Ectodermal cell (in vitro differentiated cells): ENCODE measurements at regions not wholly inside any gene's neighbourhood (a gene's known extent, or its start where the extent isn't known, plus 50 kb on each side); places are given as distances from the start of the nearest gene placed in this dataset.

ENCODE experiments used
- H3K27ac ChIP-seq: 2 replicates; pipeline ENCODE4 v1.7.0; 2013; ENCODE audit warnings: mild to moderate bottlenecking, low read depth, low read length; ENCODE audit not compliant: insufficient read depth, poor library complexity, severe bottlenecking
- H3K27me3 ChIP-seq: 2 replicates; pipeline ENCODE4 v1.7.0; 2013; ENCODE audit warnings: mild to moderate bottlenecking, low read length; ENCODE audit not compliant: insufficient read depth, control insufficient read depth, poor library complexity, severe bottlenecking
- H3K36me3 ChIP-seq: one replicate; pipeline ENCODE4 v1.7.0; 2013; ENCODE audit warnings: low read length; ENCODE audit not compliant: control insufficient read depth, insufficient read depth
- H3K4me1 ChIP-seq: one replicate; pipeline ENCODE4 v1.7.0; 2013; ENCODE audit warnings: low read length; ENCODE audit not compliant: control insufficient read depth, insufficient read depth
- H3K4me3 ChIP-seq: 2 replicates; pipeline ENCODE4 v1.7.0; 2013; ENCODE audit warnings: low read depth, low read length, control low read depth; ENCODE audit not compliant: insufficient read depth
- H3K9me3 ChIP-seq: 2 replicates; pipeline ENCODE4 v1.7.0; 2013; ENCODE audit warnings: mild to moderate bottlenecking, low read length, moderate library complexity; ENCODE audit not compliant: control insufficient read depth
- WGBS, 2 experiments: methylation state at CpG; one replicate each; pipeline ENCODE4 v1.1.7; 2013; ENCODE audit warnings: missing lambda C conversion rate in 2 of 2; 5-methylcytosine and 5-hydroxymethylcytosine counted together

DNA sequence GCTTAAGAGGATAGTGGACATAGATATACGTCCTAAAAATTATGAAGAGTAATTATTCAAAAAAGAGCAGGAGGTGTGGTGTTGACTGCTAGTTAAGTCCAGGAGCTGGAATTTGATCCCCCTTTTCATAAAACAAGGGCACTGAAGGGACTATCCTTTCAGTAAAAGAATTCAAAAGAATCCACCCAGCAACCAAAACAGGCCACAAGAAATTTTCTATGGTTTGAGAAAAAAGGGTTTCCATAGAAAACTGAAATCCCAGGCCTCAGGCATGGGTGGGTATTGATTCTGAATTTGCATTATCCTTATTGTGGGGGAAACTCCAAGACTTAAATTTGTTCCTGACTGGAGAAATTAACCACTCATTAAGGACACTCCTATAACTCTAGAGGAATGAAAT lies 269.0 kb upstream of the MPDZ start:
- Histone ChIP-seq H3K36me3 (no peaks in the 10 kb centered on the region), H3K27ac (no peak overlapping the region), H3K27me3 (no peaks in the 10 kb centered on the region), H3K4me3 (no peak overlapping the region), H3K4me1 (peaks cover 7% of the 10 kb centered on the region), H3K9me3 (no peaks in the 10 kb centered on the region)
- 78 to 100% methylated on average over 1 of the region's 1 CpG for WGBS, 2 experiments

DNA sequence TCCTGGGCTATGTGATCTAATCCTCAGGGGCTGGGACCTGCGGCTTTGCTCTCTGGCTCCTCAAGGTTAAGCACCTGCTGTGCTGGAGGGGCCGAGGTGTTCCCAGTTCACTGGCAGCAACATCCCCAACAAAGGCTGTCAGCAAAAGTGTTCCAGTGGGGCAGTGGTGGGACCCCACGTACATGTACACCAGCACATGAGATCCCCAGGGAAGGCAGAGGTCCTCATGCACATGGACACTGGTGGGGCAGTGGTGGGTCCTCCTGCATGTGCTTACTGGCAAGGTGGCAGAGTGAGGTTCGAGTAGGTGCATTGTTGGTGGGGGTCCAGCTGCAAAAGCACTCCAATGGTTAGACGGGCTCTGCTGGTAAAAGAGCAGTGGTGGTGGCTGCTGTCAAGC lies 255.6 kb upstream of the MPDZ start:
- WGBS, 2 experiments, result 72 to 78% methylated on average over 5 of the region's 5 CpGs
- no peak overlapping the region for H3K27ac ChIP-seq

DNA sequence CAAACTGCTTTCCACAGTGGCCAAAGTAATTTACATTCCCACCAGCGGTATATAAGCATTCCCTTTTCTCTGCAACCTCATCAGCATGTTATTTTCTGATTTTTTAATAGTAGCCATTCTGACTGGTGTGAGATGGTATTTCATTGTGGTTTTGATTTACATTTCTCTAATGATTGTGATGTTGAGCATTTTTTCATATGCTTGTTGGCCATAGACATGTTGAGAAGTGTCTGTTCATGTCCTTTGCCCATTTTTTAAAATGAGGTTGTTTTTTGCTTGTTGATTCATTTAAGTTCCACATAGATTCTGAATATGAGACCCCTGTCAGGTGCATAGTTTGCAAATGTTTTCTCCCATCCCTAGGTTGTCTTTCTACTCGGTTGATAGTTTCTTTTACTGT lies 254.5 kb upstream of the MPDZ start:
- H3K27me3 ChIP-seq, result no peaks in the 10 kb centered on the region
- no peaks in the 10 kb centered on the region for H3K9me3 ChIP-seq
- WGBS, 2 experiments, result 87 to 95% methylated on average over 2 of the region's 2 CpGs
- H3K27ac ChIP-seq, result no peak overlapping the region
- H3K4me1 ChIP-seq, result peaks cover 6% of the 10 kb centered on the region
- H3K4me3 ChIP-seq, result no peak overlapping the region
- no peaks in the 10 kb centered on the region for H3K36me3 ChIP-seq

More for the DNA sequence above, 255.6 kb upstream of the MPDZ start:
- Histone ChIP-seq H3K36me3 (no peaks in the 10 kb centered on the region), H3K4me3 (no peak overlapping the region), H3K27me3 (no peaks in the 10 kb centered on the region), H3K4me1 (peaks cover 2% of the 10 kb centered on the region), H3K9me3 (no peaks in the 10 kb centered on the region)

DNA sequence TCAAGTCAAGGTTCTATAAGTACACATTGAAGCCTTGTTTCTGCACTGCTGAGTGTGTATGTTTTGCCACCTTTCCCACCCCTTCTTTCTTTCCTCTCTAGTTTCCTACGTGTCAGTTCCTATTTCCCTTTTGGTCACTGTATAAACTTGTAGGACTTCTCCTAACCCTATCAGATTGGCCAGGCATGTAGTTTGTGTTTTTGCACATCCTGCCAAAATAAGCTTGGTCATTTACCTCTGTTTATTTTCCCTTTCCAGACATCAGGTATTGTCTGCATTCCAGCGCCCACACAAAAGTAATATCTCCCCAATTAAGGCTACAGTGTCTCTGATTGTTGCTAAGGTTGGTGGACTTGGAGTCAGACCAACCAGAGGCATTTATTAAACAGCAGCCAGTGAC lies 252.9 kb upstream of the MPDZ start:
- no peaks in the 10 kb centered on the region for H3K36me3 ChIP-seq
- no peak overlapping the region for H3K4me3 ChIP-seq
- peaks cover 6% of the 10 kb centered on the region for H3K4me1 ChIP-seq
- H3K27ac ChIP-seq, result no peak overlapping the region
- no peaks in the 10 kb centered on the region for H3K27me3 ChIP-seq
- 88 to 96% methylated on average over 1 to 2 of the region's 2 CpGs for WGBS, 2 experiments
- H3K9me3 ChIP-seq, result no peaks in the 10 kb centered on the region

DNA sequence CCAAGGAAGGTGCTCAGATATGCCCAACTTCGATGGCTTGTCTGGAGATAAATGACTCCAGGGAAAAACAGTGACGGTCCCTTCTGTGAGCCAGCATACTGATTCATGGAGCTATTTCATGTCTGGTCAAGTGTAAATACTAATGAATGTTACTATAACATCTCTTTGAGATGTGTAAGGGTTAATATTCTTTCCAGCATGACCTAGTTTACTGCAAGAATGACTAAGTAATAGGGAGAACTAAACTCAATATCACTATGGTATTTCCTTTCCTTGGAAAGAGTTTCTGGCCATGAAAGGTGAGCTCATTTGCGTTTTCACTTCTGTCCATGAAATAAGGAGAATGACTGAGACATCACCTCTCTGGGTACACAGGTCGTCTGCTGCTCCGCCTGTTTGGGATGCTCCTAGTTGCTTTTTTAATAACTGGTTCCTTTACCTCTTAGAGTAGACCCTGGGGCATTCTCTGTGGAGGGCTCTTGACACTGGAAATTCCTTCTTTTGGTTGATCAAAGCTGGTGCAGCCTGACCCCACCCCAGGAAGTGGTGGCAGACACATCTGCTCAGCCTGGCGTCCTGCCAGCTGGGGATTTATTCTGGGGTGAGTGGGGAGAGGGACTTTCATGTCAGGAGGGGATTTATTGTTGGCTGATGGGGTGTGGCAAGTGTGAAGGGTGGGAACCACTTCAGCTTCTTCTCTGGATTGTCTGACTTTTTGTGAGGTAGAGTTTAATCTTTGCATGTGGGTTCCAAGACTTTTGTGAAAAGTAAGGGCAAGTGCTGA lies 250.0 kb upstream of the MPDZ start:
- no peak overlapping the region for H3K4me3 ChIP-seq
- no peaks in the 10 kb centered on the region for H3K36me3 ChIP-seq
- H3K27me3 ChIP-seq, result no peaks in the 10 kb centered on the region
- peaks cover 6% of the 10 kb centered on the region for H3K4me1 ChIP-seq
- WGBS, 2 experiments, result 91 to 94% methylated on average over 6 of the region's 6 CpGs
- no peaks in the 10 kb centered on the region for H3K9me3 ChIP-seq
- no peak overlapping the region for H3K27ac ChIP-seq

DNA sequence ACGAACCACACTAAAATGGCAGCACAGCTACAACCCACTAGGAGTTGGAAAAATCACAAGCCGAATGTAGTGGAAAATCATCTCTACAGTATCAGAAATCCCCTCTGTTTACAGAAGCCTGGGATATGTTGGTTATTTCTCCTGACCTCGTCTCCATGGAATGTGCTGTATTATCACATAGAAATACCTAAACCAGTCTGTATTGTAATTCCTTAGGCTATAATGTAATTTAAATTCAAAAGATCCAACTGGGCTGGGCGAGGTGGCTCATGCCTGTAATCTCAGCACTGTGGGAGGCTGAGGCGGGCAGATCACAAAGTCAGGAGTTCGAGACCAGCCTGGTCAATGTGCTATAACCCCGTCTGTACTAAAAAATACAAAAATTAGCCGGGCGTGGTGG lies 244.8 kb upstream of the MPDZ start:
- H3K36me3 ChIP-seq, result no peaks in the 10 kb centered on the region
- H3K4me3 ChIP-seq, result no peak overlapping the region
- H3K4me1 ChIP-seq, result no peaks in the 10 kb centered on the region
- WGBS, 2 experiments, result 91 to 92% methylated on average over 8 to 9 of the region's 9 CpGs
- no peaks in the 10 kb centered on the region for H3K27me3 ChIP-seq
- H3K9me3 ChIP-seq, result no peaks in the 10 kb centered on the region
- no peak overlapping the region for H3K27ac ChIP-seq

DNA sequence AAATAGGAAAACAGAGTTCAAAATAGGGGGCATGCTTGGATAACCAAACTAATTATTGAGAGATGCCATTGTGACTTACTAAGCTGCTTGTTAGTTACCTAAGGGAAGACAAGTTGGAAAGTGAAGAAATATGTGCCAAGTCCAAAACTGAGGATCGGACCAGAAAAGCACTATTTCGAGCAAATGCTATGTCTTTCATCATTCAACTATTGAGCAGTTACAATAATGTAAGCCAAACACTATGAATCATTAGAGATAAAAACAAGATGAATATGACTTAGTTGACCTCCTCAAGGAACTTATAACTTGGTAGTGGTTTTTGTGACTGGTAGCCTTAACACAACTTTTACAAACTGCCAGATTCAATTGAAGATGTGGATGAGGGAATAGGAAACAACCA lies 240.6 kb upstream of the MPDZ start:
- WGBS, 2 experiments, result 92 to 100% methylated on average over 2 of the region's 2 CpGs
- H3K9me3 ChIP-seq, result no peaks in the 10 kb centered on the region
- no peak overlapping the region for H3K27ac ChIP-seq

GRCh38 chr9:13513716-13514444 lies 234.4 kb upstream of the MPDZ start:
- H3K36me3 ChIP-seq, result no peaks in the 10 kb centered on the region
- no peaks in the 10 kb centered on the region for H3K27me3 ChIP-seq
- no peak overlapping the region for H3K4me3 ChIP-seq
- 43 to 52% methylated on average over 16 of the region's 16 CpGs for WGBS, 2 experiments
- H3K27ac ChIP-seq, result peak overlapping the region; percentile 57
- H3K4me1 ChIP-seq, result peaks cover 5% of the 10 kb centered on the region
- H3K9me3 ChIP-seq, result no peaks in the 10 kb centered on the region

More for the DNA sequence above, 240.6 kb upstream of the MPDZ start:
- Histone ChIP-seq H3K36me3 (no peaks in the 10 kb centered on the region), H3K27me3 (no peaks in the 10 kb centered on the region), H3K4me3 (no peak overlapping the region), H3K4me1 (no peaks in the 10 kb centered on the region)

DNA sequence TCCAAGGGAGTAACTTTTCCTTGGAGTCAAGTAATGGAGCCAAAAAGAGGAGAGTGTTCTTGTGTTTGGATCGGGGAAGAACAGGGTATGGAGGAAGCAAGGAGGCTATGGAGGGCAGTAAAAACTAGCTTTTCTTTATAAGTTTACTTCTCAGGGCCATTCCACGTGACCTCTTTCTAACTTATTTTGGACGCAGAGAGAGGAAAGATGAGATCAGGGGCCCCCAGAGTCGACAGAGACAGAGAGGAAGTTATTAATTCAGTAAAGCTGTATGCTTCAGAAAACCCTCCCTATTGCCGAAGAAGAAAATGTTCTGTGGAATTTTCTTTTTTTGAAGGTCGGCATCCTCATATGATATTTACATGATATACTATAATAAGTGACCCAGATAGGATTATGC lies 233.8 kb upstream of the MPDZ start:
- 88 to 93% methylated on average over 5 to 6 of the region's 6 CpGs for WGBS, 2 experiments
- no peaks in the 10 kb centered on the region for H3K9me3 ChIP-seq
- no peak overlapping the region for H3K27ac ChIP-seq
- no peaks in the 10 kb centered on the region for H3K27me3 ChIP-seq
- H3K36me3 ChIP-seq, result no peaks in the 10 kb centered on the region
- no peak overlapping the region for H3K4me3 ChIP-seq
- peaks cover 5% of the 10 kb centered on the region for H3K4me1 ChIP-seq

GRCh38 chr9:13508681-13509080 lies 229.2 kb upstream of the MPDZ start:
- H3K27me3 ChIP-seq, result no peaks in the 10 kb centered on the region
- H3K4me3 ChIP-seq, result no peak overlapping the region

More at GRCh38 chr9:13508681-13509080, 229.2 kb upstream of the MPDZ start:
- Histone ChIP-seq H3K27ac (no peak overlapping the region), H3K9me3 (no peaks in the 10 kb centered on the region), H3K36me3 (no peaks in the 10 kb centered on the region), H3K4me1 (peaks cover 2% of the 10 kb centered on the region)
